Superior temporal gyrus (tissue), 1 donor: ENCODE measurements at regions not wholly inside any gene's neighbourhood (a gene's known extent, or its start where the extent isn't known, plus 50 kb on each side); places are given as distances from the start of the nearest gene placed in this dataset.
"Not testable (repeated sequence)": the region's sequence is repeated elsewhere in the genome, so short reads cannot be mapped to it uniquely, and the experiment has no call there.

ENCODE experiments used
- DNase-seq: peaks from one replicate; pipeline ENCODE4 v3.0.0-alpha.2; 2016; ENCODE audit errors: extremely low spot score

DNA sequence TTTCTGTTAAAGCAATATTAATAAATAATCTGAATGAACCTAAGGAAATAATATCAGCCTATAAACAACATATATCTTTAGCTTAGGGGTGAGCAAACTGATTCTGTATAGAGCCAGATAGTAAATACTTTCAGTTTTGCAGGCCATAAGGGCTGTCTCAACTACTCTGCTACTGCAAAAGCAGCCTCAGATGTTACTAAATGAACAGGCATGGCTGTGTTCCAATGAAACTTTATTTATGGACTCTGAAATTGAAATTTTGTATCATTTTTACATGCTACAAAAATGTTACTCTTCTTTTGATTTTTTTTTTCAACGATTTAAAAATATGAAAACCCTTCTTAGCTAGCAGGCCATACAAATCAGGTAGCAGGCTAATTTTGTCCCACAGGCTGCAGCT lies 212.8 kb upstream of the PRICKLE2 start:
- no peak for DNase-seq

DNA sequence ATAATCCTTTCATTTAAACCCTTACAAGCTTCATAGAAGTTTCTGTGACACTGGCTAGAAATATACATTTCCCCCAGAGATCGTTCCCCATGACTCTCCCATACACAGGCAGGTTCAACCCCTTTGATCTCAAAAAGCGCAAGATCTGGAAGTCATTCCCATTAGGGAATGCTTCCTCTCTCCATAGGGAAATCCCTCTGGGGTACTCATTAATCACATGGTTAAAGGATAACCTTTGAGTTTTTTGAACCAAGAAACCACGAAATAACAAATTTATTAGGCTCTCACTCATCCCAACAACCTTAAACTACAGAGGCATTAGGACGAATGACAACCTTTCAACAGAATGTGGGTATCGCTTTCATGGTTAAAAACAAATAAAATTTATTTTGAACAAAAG lies 211.9 kb upstream of the PRICKLE2 start:
- DNase-seq, result no peak

DNA sequence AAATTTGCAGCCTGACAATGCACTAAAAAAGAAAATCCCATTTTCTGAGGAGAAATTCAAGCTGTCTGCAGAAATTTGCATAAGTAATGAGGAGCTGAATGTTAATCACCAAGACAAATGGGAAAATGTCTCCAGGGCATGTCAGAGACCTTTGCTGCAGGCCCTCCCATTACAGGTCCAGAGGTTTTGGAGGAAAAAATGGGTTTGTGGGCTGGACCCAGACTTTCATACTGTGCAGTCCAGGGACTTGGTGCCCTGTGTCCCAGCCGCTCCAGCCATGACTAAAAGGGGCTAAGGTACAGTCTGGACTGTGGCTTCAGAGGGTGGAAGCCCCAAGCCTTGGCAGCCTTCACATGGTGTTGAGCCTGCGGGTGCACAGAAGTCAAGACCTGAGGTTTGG lies 209.8 kb upstream of the PRICKLE2 start:
- DNase-seq, result not testable (repeated sequence)

GRCh38 chr3:64432870-64433269 lies 207.6 kb upstream of the PRICKLE2 start:
- DNase-seq, result no peak

- DNase-seq, result no peak
These were observed 206.3 kb upstream of the PRICKLE2 start for GRCh38 chr3:64431526-64432091.

- DNase-seq, result no peak
These were observed 202.4 kb upstream of the PRICKLE2 start for GRCh38 chr3:64427671-64428070.

- DNase-seq, result no peak
These were observed 201.3 kb upstream of the PRICKLE2 start for GRCh38 chr3:64426551-64426950.

DNA sequence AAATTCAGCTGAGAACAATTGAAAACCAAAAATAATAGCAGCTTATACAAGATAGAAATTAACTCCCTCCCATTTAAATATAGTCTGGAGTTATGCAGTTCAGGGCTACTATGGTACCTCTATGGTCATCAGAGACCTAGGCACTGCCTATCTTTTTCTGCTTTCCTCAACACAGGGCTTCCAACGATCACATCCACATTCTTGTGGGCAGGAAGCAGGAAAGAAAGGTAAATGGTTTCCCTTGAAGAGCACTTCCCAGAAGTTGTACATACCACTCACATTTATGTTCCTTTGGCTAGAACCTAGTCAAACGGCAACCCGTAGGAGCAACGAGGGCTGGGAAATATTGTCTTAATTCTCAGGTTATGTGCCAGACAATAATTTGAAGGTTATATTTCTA lies 197.7 kb upstream of the PRICKLE2 start:
- no peak for DNase-seq

DNA sequence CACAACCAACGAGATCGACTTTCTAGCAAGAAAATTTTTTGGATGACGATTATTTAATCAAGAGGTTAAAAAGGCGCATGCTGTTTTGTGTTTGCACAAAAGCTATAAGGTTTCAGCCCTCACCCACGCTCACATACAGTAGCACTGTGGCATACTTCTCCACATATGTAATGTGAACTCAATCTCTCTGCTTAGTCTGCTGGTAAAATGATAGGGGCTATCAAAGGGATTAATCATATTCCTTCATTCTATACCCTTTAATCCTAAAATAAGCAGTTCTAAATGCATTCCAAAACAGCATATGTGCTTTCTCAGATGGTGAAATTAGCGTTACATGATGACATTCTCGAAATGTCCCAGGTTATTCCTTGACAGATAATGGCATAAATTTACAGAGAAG lies 196.9 kb upstream of the PRICKLE2 start:
- DNase-seq, result no peak

GRCh38 chr3:64417816-64418215 lies 192.6 kb upstream of the PRICKLE2 start:
- no peak for DNase-seq

- no peak for DNase-seq
These were observed 188.8 kb upstream of the PRICKLE2 start for GRCh38 chr3:64414043-64414442.

GRCh38 chr3:64411101-64411500 lies 185.8 kb upstream of the PRICKLE2 start:
- DNase-seq, result no peak

DNA sequence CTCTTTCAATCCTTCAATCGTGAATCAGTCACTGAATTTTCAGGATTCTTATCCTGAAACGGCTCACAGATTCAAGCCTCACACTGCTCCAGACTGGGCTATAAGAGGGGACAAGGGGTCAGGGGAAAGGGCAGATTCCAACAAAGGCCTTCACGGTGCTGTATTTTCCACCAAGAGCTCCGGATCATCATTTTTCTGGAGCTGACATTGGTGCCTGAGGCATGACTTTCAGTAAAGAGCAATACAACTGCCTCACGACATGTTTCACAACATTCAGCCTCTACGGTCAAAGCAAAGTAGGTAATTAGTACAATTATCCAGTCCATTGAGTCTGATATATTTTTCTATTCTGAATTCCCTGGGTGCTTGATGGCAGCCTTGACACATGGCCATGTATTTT lies 185.0 kb upstream of the PRICKLE2 start:
- no peak for DNase-seq

GRCh38 chr3:64408770-64409169 lies 183.5 kb upstream of the PRICKLE2 start:
- no peak for DNase-seq

- no peak for DNase-seq
These were observed 181.0 kb upstream of the PRICKLE2 start for GRCh38 chr3:64406271-64406670.

- DNase-seq, result peak; percentile 31
These were observed 180.1 kb upstream of the PRICKLE2 start for GRCh38 chr3:64405211-64405835.

DNA sequence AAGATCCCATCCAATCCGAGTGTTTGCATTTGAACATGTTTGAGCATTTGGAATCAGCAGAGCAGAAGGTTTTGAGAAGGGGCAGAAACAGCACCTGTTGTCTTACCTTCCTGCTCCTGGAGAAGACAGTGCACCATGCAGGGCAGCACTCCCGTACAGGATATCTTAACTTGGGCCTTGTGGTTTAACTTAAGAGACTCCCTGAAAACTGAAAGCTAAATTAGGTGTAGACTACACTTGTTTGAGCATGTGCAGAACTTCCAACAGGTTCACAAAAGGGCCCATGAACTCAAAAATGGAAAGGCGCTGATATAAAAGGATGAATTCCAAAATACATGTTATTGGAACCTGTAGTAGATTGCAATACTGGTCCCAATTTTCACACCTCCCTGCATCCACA lies 175.4 kb upstream of the PRICKLE2 start:
- DNase-seq, result no peak

GRCh38 chr3:64399205-64399800 lies 174.0 kb upstream of the PRICKLE2 start:
- DNase-seq, result peak; percentile 86

DNA sequence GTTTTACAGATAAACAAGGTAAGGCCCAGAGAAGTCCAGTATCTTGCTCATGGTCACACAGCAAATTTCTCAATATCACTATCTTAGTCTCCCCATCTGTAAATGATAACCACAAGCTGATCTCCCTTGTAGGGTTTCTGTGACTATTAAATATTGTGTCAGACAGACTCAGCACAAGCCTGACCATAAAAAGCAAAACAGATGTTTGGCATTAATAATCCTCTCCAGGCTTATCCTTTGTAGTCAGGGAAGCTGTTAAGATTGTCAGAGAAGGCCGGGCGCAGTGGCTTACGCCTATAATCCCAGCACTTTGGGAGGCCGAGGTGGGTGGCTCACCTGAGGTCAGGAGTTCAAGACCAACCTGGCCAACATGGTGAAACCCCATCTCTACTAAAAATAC lies 173.2 kb upstream of the PRICKLE2 start:
- no peak for DNase-seq

- DNase-seq, result peak; percentile 28
These were observed 172.7 kb upstream of the PRICKLE2 start for GRCh38 chr3:64398006-64398405.

- DNase-seq, result no peak
These were observed 172.3 kb upstream of the PRICKLE2 start for GRCh38 chr3:64397573-64397972.

GRCh38 chr3:64395490-64395889 lies 170.2 kb upstream of the PRICKLE2 start:
- DNase-seq, result no peak

GRCh38 chr3:64393193-64393592 lies 167.9 kb upstream of the PRICKLE2 start:
- DNase-seq, result no peak

DNA sequence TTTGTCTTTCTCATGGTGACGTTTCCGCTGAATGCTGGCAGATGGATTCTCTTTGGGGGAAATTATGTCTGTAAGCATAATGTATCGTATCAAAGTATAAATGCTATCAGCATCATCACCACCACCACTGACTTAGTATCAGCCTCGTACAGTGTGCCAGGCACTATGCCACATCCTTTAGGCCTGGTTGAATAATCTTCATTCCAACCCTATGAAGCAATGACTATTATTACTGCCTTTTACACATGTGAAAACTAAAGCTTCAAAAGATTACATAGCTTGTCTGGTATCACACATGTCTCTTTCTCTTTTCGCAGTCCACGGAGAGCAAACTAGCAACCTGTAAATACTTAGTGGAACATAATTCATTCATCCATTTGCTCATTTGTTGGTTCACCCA lies 166.7 kb upstream of the PRICKLE2 start:
- no peak for DNase-seq
